Right renal cortex interstitium (tissue), 3 donors: ENCODE measurements at regions not wholly inside any gene's neighbourhood (a gene's known extent, or its start where the extent isn't known, plus 50 kb on each side); places are given as distances from the start of the nearest gene placed in this dataset.

ENCODE experiments used
- DNase-seq, 3 donors: peaks; one replicate each; pipeline ENCODE4 v3.0.0-alpha.2; 2013; ENCODE audit warnings: low read depth in 3 of 3, low spot score in 2 of 3

DNA sequence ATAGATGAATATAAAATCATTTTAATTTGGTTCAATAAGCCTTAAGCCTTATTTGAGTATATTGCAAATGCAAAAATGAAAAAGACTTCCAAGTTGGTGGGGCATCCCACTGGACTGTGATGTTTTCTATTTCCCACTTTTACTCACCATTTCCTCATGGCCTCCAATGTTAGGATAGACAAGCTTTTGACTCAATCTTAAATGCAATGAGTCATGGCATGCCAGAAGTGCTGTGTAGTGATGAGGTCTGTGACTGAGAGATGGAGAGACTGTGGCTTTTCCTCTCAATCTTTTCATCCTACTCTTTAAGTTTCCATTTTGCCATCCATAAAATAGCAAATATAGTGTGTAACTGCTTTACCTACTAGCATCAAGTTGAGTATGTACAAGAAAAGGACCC, 1401.2 kb upstream of the CELF4 start:
- DNase-seq: no peak

DNA sequence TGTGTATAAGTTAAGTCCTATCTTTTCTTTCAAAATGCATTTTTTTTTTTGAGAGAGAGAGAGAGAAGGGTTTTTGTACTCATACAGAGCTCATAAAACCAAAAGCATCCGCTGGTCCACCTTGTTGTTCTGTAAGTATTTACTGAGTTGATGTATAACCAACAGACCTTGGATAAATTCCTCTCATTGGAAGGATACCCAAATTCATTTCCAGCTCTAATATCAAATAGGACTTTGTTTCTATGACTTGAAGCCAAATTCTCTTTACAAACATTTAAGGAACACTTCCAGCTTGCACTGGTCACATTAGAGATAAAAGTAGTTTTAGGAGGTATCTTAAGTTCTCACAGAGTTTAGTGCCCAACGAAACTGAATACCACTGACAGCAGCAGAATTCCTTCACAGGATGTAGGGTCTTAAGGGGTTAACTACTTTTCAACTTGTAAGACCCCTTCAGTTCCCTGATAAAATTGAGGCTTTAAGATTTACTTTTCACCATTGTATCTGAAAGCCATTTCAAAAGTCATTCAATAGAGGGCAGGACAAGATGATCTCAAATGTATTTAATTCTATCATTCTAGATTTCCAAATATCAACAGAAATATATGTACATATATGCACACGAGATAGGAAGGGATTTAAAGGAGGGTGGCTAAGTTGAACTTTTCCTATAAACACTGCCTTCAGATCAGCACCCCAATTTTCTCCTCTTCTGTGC, 1398.5 kb upstream of the CELF4 start:
- no peak for DNase-seq

DNA sequence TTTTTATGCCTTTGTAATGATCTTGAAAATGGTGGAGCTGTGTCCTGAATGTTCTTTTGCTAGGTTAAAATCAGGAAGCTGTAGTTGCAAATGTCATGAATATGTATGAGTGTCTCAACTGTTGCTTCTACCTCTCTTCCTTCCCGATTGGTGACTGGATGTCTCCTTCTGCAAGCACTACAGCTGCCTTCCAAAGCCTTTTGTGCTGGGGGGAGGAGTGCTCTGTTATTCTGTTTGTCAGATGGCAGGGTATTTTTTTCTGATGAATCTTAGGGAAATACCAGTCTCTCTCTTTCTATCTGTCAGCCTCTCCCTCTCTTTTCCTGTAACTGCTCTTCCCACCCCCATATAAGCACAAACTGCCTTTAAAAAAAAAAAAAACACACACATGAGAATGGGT, 1396.3 kb upstream of the CELF4 start:
- no peak for DNase-seq

DNA sequence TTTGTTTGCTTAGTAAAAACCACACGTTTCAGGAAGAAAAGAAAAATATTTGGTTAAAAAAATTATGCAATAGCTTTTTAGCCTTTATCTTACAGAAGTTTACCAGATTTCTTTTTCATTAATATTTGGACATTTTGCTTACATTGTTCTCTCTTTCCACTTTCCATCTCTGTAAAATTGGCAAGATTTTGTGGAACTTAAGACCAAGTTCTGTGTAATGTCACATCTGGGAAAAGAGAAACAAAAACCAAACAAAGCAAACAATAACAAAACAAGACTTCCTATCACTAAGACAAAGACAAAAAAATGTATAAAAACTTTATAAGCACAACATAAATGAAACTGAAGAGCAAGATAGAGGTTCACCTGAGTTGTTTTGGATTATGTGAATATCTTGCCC, 1392.1 kb upstream of the CELF4 start:
- no peak for DNase-seq

DNA sequence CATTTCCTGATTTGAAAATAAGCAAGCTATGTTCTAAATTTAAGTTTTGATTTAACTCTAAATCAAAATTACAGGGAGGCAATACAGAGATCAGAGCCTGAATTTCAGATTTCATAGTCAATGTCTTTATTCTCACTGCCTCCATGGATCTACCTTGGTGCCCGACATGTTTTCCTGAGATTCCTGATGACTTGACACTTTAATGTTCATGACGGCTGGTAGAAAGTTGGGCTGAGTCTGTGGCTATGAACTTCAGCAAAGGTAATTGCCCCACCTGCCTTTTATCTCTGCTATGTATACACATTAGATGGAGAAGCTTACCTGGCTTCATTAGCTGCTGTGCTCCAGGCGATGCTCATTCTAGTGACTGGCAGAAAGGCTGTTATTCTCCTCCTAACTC, 1390.5 kb upstream of the CELF4 start:
- no peak for DNase-seq

DNA sequence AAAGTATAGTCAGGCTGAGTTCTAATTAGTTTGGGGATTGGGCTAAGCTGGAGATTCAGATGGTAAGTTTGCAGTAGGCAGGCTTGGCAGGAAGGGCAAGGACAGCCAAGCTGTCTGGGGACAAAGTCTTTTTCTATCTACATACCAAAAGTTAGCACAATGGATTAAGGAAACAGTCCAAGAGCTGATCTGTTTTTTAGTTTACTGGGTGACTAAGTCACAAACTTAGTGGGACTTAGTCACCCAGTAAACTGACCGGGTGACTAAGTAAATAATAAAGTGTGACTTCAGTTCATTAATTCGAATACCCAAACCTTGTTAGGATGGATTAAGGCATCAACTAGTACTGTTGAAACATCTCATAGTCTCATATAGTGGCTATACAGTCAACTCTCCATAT, 1386.0 kb upstream of the CELF4 start:
- no peak for DNase-seq

DNA sequence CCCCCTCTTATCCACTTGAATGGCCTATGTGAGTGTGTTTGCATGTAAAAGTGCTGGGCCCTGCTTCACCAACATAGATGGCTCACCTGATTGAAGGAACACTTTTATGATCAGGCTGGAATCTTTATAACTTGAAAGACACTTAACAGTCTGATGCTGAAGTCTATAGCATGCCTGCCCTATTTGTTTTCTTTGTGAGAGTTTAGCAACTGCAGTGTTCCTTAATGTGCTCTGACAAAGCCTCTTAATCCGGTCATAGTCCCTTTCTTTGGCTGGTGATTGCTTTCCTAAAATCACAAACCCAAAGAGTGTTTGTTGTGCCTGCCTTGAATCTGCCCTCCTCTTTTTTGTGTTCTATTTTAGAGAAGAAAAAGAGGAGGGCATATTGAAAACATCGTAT, 1382.8 kb upstream of the CELF4 start:
- no peak for DNase-seq

DNA sequence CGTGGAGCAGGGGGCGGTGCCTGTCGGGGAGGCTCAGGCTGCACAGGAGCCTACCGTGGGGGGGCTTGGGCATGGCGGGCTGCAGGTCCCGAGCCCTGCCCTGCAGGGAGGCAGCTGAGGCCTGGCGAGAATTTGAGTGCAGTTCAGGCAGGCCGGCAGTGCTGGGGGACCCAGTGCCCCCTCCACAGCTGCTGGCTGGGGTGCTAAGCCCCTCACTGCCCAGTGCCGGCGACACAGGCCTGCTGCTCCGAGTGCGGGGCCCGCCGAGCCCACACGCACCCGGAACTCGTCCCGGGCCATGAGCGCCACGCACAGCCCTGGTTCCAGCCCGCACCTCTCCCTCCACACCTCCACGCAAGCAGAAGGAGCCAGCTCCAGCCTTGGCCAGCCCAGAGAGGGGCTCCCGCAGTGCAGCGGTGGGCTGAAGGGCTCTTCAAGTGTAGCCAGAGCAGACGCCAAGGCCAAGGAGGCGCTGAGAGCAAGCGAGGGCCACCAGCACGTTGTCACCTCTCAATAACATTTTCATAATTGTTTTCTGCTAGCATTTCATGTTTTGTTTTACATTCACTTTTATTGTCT, 1378.9 kb upstream of the CELF4 start:
- DNase-seq: no peak

DNA sequence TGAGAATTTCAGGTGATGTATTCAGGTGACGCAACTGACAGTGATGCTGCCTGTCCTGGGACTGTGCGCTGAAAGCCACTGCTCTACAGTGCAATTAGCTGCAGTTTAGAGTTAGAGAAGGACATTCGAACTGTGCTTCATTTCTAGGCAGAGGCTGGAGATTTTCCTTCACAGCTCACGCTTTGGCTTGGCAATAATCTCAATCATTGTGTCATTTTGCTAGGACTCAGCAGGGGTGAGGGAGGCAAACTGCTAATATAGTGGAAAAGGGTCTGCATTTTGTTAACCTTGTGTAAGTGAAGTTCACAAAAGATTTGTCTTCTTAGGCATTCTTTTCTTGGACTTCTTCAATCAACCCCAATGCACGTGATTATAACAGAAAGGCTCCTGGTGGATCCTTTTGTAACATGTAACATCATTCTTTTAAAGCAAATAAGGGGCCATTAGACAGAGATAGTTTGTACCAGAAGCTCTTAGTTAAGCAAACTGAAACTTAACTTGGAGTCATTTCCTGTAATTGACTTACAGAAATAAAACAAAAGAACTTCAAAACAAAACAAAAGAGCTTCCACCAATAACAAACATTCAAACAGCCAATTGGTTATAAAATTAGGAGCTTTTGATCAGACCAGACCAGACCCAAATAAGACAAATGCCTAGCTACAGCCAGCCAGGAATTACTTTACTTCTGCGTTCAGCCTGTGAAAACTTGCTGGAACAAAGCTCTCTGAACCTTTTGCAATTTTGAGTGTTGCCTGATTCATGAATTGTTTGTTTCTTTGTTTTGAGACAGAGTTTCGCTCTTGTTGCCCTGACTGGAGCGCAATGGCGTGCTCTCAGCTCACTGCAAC, 1376.3 kb upstream of the CELF4 start:
- no peak for DNase-seq

DNA sequence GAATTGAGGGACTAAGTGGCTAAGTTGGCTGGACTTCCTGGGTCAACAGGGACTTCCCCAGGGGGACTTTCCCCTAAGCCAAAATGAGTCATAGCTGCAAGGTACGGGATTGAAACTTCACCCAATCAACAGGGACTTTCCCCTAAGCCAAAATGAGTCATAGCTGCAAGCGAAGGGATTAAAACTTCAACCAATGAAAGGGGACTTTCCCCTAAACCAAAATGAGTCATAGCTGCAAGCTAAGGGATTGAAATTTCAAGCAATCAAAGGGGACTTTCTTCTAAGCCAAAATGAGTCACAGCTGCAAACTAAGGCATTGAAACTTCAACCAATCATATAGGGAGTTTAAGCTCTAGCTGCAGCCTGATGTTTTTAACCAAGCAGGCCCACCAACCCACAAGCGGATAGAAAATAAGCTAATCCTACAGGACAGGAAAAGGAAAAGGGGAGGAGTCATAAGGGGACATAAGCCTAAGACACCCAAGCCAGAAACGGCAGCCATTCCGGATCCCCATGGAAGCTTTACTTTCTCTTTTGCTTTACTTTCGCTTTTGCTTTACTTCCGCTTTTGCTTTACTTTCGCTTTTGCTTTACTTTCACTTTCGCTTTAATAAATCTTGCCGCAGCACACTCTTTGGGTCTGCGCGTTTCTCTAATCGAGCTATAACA, 1375.4 kb upstream of the CELF4 start:
- no peak for DNase-seq

DNA sequence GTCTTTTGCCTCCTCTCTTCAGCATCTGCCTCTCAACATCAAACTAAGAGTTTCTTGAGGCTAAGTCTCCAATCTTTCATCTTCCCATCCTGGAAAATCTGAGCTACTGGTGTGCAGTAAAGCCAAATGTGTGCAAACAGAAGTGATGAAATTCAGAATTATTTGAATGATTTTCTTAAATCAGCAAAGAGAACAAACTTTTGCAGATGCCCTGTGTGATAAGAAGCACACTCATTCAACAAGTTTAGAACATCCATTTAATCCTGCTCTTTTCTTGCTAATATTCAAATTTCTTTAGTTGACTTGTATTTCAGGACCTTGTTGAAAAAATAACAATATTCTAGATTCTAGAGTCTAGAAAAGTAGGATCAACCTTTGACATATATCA, 1374.9 kb upstream of the CELF4 start:
- DNase-seq: no peak

DNA sequence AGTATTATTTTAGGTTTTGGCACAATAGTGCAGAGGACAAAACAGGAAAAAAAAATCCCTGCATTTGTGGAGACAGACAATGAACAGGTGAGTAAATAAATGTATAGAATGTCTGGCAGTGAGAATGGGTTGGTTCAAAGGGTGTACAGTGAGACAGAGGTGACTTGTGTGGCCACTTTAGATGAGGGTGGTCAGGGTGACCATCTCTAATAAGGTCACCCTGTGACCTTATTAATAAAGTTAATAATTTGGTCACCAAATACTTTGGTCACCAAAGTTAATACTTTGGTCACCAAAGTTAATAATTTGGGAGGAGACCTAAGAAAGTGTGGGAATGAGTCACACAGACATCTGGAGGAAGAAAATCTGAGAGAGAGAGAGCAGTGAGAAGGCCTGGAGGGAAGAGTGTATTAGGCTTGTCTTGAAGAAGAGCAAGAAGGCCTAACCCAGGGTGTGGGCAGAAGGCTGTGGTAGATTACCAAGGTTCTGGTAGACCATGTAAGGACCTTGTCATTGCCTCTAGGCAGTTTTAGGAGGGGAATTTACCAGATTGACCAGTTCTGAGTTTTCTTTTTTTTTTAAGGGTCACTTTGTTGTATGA, 1368.4 kb upstream of the CELF4 start:
- DNase-seq: no peak

DNA sequence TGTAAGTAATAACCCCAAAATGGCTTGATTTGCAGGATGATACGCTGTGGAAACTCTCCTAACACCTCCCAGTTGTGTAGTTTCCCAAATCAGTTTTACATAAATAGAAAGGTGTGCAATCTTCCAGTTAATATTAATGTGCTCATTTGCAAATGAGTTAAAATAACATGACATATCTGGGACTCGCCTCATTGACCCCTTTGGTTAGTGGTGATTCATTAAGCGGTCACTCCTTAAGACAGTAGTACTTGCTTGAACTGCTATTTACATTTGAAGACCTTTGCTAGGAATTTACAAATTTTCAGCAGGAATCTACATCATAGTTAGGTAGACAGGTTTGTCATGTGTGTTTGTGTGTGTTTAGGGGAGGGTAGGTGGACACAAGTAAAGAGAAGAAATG, 1367.7 kb upstream of the CELF4 start:
- no peak for DNase-seq

DNA sequence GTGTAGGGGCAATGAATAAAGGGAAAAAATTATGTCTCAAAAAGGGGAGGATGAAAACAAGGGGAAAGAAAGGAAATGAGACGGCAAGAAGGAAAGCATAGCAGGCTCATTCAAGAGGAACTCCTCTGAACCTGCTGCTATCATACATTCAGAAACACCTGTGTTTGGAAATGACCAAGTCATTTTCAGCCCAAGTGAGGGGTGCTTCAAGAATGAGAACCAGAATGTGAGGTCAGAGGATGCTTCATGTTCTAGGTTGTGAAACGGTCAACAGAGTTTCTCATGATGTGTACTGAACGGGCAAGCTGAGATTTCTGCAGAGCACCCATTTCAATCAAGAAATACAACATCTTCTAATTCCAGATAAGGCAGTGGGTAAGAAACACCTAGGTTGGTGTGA, 1367.2 kb upstream of the CELF4 start:
- DNase-seq: no peak

DNA sequence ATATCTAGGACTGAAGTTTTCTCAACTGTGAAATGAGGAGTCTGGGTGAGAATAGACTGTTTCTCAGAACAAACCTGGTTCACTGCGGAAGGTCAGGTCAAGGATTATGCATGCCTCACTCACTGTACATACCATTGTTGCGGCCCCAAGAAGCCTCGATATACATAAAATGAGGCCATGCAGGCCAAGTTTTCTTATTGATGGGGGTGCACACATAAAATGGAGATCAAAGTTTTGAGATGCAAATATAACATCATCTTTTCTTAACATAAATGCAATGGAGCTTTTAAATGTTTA, 1366.1 kb upstream of the CELF4 start:
- DNase-seq: no peak

DNA sequence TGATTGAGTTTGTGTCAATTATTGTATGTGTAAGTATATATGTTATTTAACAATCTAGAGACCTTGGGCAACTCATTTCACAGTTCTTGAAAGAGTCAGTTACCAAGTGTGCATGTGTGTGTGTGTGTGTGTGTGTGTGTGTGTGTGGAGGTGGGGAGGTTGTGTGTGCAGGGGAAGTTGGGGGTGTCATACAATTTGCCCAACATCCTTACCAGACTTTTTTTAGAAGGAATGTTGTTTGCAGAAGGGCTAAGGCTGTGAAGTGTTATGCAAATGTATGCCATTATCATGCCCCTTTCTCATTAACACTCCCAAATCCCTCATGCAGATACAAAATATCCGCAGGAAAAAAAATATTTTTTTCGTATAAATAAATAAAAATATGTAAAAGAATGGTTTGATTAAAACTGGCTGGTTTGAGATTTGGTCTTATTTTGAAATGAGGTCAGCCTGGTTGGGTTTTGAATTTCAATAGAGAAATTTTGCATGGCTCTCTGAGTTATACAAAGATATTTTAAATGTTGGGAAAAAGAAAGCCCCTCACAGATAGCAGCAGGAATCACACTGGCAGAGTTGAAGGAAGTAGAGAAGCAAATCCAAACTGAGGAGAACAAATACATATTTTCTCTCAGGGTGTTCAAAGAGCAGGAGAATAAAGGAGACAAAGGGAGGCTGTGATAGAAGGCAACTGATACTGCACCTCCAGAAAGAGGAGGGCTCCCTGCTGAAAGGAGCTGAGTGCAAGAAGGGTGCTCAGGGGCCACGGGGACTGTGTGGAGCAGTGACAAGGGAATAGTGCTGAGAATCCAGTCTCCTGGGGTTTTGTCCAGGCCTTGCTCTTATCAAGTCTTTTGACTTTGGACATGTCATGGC, 1365.5 kb upstream of the CELF4 start:
- DNase-seq: no peak

DNA sequence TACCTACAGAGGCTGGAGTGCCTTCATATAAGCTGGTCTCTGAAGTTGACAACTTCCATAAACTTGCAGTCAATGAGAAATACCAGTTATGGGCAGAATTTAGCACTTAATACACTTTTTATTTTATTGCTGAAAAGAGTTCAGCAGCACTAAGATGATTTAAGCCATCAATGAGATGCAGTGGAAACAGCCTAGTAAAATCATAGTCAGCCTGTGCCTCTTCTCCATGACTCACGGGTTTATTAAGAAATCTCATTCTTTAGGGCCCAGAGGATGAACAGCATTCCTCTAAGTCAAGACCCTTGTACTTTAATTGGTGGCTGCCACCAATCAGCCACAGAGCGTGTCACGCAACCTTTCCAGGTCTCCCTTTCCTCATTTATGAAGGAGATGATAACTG, 1357.9 kb upstream of the CELF4 start:
- no peak for DNase-seq

DNA sequence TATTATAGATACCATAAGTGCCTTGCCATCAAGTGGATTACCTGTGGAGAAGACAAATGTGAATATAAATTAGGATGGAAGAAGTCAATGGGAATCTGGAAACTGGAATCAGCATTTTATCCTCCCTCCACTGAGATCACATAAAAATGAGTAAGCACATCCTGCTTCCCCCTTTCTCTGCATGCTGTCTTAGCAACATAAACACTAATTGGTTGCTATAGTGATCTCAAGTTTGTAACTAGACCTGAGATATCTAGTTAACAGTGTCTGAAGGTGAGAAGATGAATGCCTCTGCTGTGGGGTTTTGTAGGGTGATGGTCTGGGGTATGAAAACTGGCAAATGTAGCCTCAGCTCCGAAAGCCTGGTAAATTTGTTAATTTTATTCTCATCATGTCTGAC, 1357.5 kb upstream of the CELF4 start:
- peak; percentile 8 to 57 (median 19) for DNase-seq

DNA sequence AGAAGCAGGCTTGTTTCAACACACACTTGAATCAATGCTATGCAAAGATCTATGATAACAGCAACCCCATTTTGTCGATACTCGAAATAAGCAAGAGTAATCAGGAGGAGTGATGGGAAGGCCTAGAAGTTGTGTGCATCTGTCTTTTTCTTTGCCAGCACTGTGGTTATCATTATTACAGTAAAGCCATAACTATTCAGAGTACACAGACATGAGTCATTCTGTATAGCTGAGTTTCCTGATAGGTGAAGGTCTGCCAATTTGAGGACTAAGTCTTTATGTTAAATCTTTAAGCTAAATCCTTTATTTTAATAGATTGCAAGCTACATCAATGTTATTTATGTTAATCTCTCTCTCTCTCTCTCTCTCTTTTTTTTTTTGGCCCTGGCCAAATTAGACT, 1344.4 kb upstream of the CELF4 start:
- no peak for DNase-seq

DNA sequence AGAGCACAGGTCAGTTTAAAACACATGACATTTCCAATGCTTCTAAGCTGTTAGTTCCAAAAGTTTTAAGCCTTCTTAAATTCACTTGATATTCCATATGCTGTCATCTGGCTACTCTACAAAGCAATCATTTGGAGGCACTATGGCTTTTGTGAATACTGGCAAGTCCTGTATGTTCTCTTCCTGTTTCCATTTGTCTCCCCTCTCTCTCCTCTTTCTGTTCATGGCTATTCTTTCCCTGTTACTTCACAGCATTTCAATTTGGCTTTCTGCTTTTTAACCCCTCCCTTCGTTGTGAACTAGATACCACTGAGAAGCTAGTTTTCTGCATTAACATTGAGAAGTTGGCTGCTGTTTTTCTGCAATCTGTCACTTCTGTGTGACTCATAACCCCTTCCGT, 1337.2 kb upstream of the CELF4 start:
- no peak for DNase-seq
